ENCODE measurements at regions not wholly inside any gene's neighbourhood (a gene's known extent, or its start where the extent isn't known, plus 50 kb on each side); places are given as distances from the start of the nearest gene placed in this dataset.

- TF ChIP-seq PPARA (CRISPR knock-in tag; IDR thresholded peaks at IDR 0.05; ENCODE audit: borderline replicate concordance), result no peak
- TF ChIP-seq ZFP3 (CRISPR knock-in tag; IDR thresholded peaks at IDR 0.05), result no peak
- TF ChIP-seq POU6F1 (CRISPR knock-in tag; IDR thresholded peaks at IDR 0.05; ENCODE audit: borderline replicate concordance, low read depth), result no peak
- no peak for TF ChIP-seq ISL1 (CRISPR knock-in tag; IDR thresholded peaks at IDR 0.05)
- TF ChIP-seq GLIS3 (CRISPR knock-in tag; IDR thresholded peaks at IDR 0.05), result no peak
- TF ChIP-seq OSR1 (CRISPR knock-in tag; IDR thresholded peaks at IDR 0.05), result no peak
- no peak for TF ChIP-seq ZFP30 (CRISPR knock-in tag; IDR thresholded peaks at IDR 0.05)
- TF ChIP-seq ZNF70 (CRISPR knock-in tag; IDR thresholded peaks at IDR 0.05), result no peak
- no peak for TF ChIP-seq SNAI2 (CRISPR knock-in tag; IDR thresholded peaks at IDR 0.05)
Observed at GRCh38 chr15:98151096-98151495, 190.6 kb downstream of the ARRDC4 start.
